ENCODE measurements at regions not wholly inside any gene's neighbourhood (a gene's known extent, or its start where the extent isn't known, plus 50 kb on each side); places are given as distances from the start of the nearest gene placed in this dataset.

- no peaks in the 10 kb centered on the region for H3K36me3 Mint-ChIP-seq (ENCODE audit: unreplicated experiment)
- no peaks in the 10 kb centered on the region for H3K4me1 Mint-ChIP-seq (ENCODE audit: low read depth, unreplicated experiment)
- TF ChIP-seq CTCF (IDR thresholded peaks at IDR 0.05; ENCODE audit: partially characterized antibody, unreplicated experiment): no peak
- H3K27me3 Mint-ChIP-seq (ENCODE audit: unreplicated experiment): peaks cover 1% of the 10 kb centered on the region
- no peak for DNase-seq
- H3K9me3 Mint-ChIP-seq (ENCODE audit: unreplicated experiment): no peaks in the 10 kb centered on the region
- no peak overlapping the region for H3K4me3 Mint-ChIP-seq (ENCODE audit: unreplicated experiment)
- H3K27ac Mint-ChIP-seq (ENCODE audit: unreplicated experiment): no peak overlapping the region
These were observed 63.9 kb upstream of the GHITM start for GRCh38 chr10:84075226-84076046.

- H3K27ac Mint-ChIP-seq (ENCODE audit: unreplicated experiment): no peak overlapping the region
- no peaks in the 10 kb centered on the region for H3K4me1 Mint-ChIP-seq (ENCODE audit: low read depth, unreplicated experiment)
- H3K27me3 Mint-ChIP-seq (ENCODE audit: unreplicated experiment): peaks cover 1% of the 10 kb centered on the region
- TF ChIP-seq CTCF (IDR thresholded peaks at IDR 0.05; ENCODE audit: partially characterized antibody, unreplicated experiment): no peak
- H3K4me3 Mint-ChIP-seq (ENCODE audit: unreplicated experiment): no peak overlapping the region
- H3K36me3 Mint-ChIP-seq (ENCODE audit: unreplicated experiment): no peaks in the 10 kb centered on the region
- no peak for DNase-seq
- H3K9me3 Mint-ChIP-seq (ENCODE audit: unreplicated experiment): no peaks in the 10 kb centered on the region
These were observed 63.3 kb upstream of the GHITM start for GRCh38 chr10:84076047-84076388.

DNA sequence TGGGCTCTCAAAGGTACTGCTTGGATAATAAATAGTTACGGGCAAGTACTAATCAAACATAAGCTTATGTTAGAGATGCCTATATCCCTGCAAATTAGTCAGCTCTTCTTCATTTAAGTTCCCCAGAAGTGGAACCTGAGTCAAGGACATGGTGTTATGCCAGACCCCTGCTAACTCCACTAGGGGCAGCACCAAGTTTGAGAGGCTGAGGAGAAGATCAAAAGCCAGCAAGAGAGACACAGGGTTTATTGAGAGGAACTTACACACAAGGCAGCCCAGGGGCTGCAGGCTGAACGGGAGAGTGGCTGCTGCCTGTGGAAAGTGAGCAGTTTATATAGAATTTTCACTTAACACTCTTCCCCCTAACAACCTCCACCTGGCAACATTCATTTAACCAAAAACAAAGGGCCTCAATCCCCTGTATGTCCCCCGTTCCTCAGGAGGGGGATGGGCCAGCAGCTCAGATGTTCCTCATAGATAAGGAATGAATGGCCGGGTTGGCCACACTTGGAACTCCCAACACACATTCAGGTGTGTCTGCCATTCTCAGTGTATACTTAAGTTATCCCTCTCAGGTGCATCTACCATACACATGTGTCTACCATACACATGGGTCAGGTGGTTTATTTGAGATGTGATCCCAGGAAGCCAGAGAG lies 62.6 kb upstream of the GHITM start:
- peak; percentile 18 for TF ChIP-seq CTCF (IDR thresholded peaks at IDR 0.05; ENCODE audit: partially characterized antibody, unreplicated experiment)
- Mint-ChIP-seq H3K4me3 (ENCODE audit: unreplicated experiment) (no peak overlapping the region), H3K27me3 (ENCODE audit: unreplicated experiment) (peaks cover 1% of the 10 kb centered on the region), H3K27ac (ENCODE audit: unreplicated experiment) (no peak overlapping the region), H3K9me3 (ENCODE audit: unreplicated experiment) (no peaks in the 10 kb centered on the region), H3K4me1 (ENCODE audit: low read depth, unreplicated experiment) (no peaks in the 10 kb centered on the region), H3K36me3 (ENCODE audit: unreplicated experiment) (no peaks in the 10 kb centered on the region)
- no peak for DNase-seq

- Mint-ChIP-seq H3K27ac (ENCODE audit: unreplicated experiment) (no peak overlapping the region), H3K27me3 (ENCODE audit: unreplicated experiment) (peaks cover 1% of the 10 kb centered on the region), H3K9me3 (ENCODE audit: unreplicated experiment) (no peaks in the 10 kb centered on the region), H3K4me3 (ENCODE audit: unreplicated experiment) (no peak overlapping the region), H3K36me3 (ENCODE audit: unreplicated experiment) (no peaks in the 10 kb centered on the region), H3K4me1 (ENCODE audit: low read depth, unreplicated experiment) (no peaks in the 10 kb centered on the region)
- no peak for DNase-seq
- TF ChIP-seq CTCF (IDR thresholded peaks at IDR 0.05; ENCODE audit: partially characterized antibody, unreplicated experiment): no peak
These were observed 61.5 kb upstream of the GHITM start for GRCh38 chr10:84077768-84078167.

- Mint-ChIP-seq H3K4me1 (ENCODE audit: low read depth, unreplicated experiment) (no peaks in the 10 kb centered on the region), H3K36me3 (ENCODE audit: unreplicated experiment) (peaks cover 3% of the 10 kb centered on the region), H3K27ac (ENCODE audit: unreplicated experiment) (no peak overlapping the region), H3K4me3 (ENCODE audit: unreplicated experiment) (no peak overlapping the region), H3K9me3 (ENCODE audit: unreplicated experiment) (no peaks in the 10 kb centered on the region), H3K27me3 (ENCODE audit: unreplicated experiment) (no peaks in the 10 kb centered on the region)
- no peak for DNase-seq
- no peak for TF ChIP-seq CTCF (IDR thresholded peaks at IDR 0.05; ENCODE audit: partially characterized antibody, unreplicated experiment)
These were observed 60.5 kb upstream of the GHITM start for GRCh38 chr10:84078771-84079170.

Data from glutamatergic neuron (in vitro differentiated cells).